Activated naive CD4-positive, alpha-beta T cell (primary cell): ENCODE measurements at regions not wholly inside any gene's neighbourhood (a gene's known extent, or its start where the extent isn't known, plus 50 kb on each side); places are given as distances from the start of the nearest gene placed in this dataset.
"Not testable (repeated sequence)": the region's sequence is repeated elsewhere in the genome, so short reads cannot be mapped to it uniquely, and the experiment has no call there.

Experiments
- DNase-seq, 4 experiments: peaks; one replicate each; lab custom pipeline; 2025; lab: John Stamatoyannopoulos, UW

DNA sequence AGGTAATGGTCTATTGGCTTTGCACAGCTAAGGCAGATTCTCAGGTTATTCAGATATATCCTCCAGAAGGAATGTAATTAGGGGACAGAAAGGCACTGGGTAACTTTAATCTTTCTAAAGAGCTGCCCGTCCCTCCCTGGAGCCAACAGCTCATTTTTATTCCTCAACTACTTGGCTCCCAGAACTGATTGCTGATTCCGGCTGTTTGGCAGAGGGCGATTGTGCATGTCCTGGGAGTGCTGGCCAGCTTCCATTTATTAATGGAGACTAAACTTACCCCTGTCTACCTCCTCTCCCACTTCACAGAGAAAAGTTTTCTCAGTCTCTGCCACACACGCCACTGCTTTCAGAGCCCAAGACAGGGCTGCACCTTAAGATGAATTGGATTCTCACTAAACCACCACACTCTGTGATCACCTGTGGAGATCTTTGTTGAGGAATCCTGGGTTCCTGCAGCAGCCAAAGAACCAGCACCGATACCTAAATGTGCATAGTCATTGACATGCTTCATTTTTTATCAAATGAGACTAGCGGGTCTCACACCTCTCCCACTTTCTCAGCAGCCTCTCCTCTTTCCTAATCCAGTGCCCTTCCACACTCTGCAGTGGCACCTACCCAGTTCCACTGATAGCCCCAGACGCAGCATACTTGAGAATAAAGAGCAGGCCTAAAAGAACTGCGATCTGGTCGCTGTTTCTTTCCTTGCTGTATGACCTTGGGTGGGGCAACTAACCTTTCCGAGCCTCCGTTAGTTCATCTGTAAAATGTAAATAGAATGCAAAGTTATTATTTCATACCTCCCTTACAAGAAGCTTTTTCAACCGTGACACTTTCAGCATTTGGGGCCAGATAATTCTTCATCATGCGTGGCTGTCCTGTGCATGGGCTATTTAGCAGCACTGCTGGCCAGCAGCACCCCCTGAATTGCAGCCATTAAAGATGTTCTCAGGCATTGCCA is 648.7 kb downstream of the UQCRFS1 start:
- DNase-seq = no peak

GRCh38 chr19:28560786-28561185 is 652.2 kb downstream of the UQCRFS1 start:
- DNase-seq = no peak

DNA sequence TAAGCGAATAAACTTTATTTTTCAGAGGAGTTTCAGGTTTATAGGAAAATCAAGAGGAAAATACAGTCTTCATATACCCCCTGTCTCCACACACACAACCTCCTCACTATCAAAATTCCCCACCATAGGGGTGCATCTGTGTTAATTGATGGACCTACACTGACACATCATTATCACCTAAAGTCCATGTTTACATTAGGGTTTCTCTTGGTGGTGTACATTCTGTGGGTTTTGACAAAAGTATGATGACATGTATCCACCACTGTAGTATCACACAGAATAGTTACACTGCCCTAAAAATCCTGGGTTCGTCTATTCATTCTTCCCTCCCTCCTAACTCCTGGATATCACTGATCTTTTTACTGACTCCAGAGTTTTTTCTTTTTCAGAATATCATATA is 654.2 kb downstream of the UQCRFS1 start:
- no peak for DNase-seq

DNA sequence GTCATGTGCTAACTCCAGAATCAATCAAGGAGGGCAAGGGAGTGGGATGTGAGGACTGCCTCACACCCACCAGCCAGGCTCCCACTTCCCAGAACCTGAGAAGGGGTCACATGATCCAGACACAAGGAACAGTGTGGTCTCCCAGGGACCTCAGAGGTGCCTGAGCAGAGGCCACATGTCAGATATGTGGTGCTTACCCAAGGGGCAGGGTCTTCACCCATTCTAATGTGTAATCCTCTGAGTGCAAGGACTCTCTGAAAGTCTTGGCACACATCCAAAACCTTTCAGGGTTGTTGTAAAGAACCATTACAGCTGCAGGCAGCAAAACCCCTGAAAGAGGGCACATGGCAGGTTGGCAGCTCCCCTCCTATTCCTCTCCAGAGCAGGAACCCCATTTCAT is 656.6 kb downstream of the UQCRFS1 start:
- DNase-seq = no peak

GRCh38 chr19:28555317-28555716 is 657.6 kb downstream of the UQCRFS1 start:
- DNase-seq = no peak

DNA sequence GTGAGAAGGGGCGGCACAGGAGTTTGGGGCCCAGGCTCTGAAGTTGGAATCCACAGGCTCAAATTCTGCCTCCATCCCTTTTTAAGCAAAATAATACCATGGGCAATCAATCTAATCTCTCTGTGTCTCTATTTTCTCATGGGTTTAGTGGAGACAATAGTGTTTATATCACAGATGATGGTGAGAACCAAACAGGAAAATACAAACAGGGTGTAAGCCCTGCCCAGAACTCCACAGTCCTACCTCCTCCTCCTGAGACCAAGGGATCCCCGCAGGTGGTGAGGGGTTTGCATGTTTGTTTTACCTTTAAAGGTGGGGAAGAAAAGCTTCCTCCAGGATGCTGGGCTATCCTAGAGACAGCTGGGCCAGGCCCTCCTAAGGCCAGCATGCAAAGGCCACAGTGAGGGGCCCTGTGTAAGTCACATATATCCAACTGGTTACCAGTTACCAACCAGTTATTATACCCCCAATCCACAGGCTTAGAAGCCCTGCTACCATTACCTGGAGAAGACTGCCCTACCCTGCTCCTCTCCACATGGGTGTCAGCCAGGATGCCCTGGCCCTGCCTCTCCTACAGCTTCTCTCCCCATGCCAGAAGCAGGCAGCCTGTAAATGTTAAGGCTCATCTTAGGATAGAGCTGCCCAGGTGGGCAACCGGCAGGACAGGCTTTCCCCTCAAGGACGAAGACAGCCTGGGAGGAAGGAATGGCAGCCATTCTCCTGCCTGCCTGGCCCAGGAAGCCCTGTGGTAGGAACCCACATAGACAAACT is 658.4 kb downstream of the UQCRFS1 start:
- DNase-seq = no peak

DNA sequence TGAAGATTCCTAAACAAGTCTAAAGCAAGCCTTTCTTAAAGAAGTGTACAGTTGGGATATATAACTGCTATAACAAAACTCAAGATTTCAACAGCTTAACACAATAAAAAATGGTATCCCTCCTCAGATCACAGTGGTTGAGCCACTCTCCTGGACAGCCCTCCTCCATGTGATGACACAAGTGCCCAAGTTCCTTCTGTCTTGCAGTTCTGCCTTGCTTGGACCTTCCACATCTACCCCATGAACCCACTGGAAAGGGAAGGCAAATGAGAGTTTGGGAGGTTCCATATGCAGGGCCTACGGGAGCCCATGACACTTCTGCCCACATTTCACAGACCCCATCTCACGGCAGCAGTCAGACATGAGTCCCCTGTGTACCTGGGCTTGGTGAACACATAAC is 659.2 kb downstream of the UQCRFS1 start:
- no peak for DNase-seq

GRCh38 chr19:28553005-28553404 is 659.9 kb downstream of the UQCRFS1 start:
- no peak for DNase-seq

DNA sequence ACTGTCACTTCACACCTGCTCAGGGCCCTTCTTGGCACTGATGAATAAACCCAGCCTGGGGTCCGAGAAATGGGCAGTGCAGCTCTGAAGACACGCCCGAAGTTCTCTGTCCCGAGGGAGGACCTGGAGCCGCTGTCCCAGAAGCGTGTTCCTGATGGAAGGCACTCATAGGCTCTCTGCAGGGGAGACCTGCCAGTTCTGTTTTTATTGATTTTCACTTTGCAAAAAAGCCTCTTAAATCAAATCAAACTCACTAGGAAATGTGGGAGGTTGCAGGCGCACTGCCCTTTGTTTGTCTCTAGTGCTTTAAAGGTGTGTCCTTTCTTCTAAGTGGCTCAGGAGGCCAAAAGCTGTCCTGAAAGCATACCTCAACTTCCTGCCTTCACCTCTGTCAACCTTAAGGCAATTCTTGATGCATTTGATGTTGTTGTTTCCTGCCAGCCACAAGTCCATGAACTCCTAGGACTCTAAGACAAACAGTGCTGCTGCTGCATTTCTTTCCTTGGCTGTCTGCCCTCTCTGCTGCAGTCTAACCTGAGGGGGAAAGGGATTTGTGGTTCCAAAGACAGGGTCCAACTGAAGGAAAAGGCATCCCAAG is 663.2 kb downstream of the UQCRFS1 start:
- DNase-seq = no peak

DNA sequence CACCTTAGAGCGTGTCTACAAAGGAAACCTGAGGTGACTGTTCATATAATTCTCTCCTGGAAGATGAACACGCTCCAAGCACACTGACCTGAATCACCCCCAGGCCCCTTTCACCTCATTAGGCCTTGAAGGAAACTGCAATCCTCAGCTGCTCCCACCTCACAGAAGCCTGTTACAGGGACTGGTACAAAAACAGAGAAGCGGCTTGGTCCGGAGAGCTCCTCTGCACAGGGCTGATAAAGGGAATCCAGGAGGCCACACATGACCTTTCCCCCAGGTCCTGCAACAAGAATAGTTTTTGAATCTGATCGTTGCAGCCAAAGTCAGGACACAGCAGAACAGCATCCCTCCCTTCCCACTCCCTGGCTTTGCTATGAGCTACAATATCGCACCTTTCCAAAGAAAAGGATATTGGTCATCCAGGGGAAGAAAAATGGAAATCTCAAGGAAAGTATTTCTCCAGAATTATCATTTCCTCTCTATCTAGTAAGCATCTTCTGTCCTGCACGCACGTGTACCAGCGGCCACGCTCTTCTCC is 666.7 kb downstream of the UQCRFS1 start:
- DNase-seq = no peak

DNA sequence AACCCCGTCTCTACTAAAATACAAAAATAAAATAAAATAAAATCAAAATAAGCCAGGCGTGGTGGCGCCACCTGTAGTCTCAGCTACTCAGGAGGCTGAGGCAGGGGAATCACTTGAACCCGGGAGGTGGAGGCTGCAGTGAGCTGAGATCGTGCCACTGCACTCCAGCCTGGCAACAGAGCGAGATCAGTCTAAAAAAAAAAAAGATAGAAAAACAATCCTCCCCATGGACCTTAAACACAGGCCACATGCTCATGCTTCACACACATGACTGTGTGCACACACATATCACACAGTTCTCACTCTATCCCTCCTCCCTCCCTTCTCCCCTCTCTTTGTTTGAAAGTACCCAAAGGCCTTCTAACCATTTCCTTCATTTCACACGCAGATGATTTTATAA is 667.6 kb downstream of the UQCRFS1 start:
- DNase-seq = not testable (repeated sequence)

- DNase-seq = no peak
Observed at GRCh38 chr19:28544451-28545261, 668.3 kb downstream of the UQCRFS1 start.

DNA sequence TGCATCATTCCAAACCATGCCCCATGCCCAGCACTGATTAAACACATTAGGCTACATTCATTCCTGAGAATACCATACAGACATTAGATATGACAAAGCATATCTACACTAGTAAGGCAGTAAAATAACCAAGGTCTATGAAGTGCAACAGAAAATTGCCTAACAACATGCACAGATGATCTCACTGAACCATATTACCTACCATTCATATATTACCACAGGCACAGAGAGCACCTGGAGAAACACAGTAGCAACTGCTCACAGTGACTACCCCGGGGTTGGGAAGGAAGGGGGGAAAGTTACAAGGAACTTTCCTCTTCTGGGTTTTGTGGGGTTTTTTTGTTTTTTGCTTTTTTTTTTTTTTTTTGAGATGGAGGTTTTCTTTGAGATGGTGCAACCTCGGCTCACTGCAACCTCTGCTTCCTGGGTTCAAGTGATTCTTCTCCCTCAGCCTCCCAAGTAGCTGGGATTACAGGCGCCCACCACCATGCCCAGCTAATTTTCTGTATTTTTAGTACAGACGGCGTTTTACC is 669.6 kb downstream of the UQCRFS1 start:
- no peak for DNase-seq

DNA sequence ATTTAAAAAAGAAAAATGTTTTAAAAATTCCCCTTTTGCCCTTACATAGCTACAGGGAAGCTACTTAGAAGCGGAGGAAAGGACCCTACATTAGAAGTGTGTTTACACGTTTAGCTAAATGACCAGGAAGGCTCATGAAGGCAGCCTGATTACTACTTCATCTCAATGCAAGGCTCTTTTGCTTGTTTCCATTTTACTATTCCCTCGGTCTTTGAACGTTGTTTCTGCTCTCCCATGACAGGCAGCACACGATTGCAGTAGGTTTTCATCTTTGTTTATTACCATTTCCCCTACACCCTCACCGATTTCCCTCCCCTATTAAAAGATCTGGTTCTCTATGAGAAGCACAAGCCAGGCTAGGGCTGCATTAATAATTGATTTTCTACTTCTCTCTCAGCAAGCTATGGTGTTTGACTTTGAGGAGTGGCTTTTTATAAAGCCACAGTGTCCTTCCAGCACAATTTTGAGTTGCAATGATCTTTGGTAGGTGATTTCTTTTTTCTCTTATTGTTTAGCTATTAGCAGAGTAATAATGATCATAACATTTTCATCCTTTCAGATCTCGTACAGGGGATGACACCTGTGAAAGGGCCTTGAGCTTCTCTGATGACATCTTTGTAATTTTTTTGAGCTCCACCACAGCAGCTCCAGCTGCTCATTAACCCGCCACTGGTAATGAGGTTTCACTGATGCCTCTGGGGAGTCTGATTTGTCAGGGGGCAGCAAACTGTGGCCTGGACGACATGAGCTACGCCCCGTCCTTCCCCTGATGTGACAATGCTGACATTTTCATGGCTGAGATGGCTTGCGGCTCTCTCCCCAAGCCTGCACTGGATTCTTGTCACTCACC is 670.3 kb downstream of the UQCRFS1 start:
- no peak for DNase-seq

- no peak for DNase-seq
Observed at GRCh38 chr19:28541602-28542393, 671.2 kb downstream of the UQCRFS1 start.

GRCh38 chr19:28541029-28541428 is 671.9 kb downstream of the UQCRFS1 start:
- DNase-seq = no peak

DNA sequence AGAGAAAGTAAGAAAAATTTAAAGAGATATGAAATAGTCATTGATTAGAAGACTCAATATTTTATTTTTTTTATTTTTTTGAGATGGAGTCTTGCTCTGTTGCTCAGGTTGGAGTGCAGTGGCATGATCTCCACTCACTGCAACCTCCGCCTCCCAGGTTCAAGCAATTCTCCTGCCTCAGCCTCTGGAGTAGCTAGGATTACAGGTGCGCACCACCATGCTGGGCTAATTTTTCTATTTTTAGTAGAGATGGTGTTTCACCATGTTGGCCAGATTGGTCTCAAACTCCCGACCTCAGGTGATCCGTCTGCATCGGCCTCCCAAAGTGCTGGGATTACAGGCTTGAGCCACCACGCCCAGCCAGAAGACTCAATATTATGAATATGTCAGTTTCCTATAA is 672.6 kb downstream of the UQCRFS1 start:
- not testable (repeated sequence) for DNase-seq

GRCh38 chr19:28539759-28540158 is 673.2 kb downstream of the UQCRFS1 start:
- DNase-seq = no peak

DNA sequence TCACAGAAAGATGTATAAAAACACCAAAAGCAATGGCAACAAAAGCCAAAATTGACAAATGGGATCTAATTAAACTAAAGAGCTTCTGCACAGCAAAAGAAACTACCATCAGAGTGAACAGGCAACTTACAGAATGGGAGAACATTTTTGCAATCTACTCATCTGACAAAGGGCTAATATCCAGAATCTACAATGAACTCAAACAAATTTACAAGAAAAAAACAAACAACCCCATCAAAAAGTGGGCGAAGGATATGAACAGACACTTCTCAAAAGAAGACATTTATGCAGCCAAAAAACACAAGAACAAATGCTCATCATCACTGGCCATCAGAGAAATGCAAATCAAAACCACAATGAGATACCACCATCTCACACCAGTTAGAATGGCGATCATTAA is 674.4 kb downstream of the UQCRFS1 start:
- not testable (repeated sequence) for DNase-seq
